NCI-H2107 treated with DMSO at 0.1 percent for 48 hours (cell line): ENCODE measurements at regions not wholly inside any gene's neighbourhood (a gene's known extent, or its start where the extent isn't known, plus 50 kb on each side); places are given as distances from the start of the nearest gene placed in this dataset.
A peak's percentile ranks its signal among the peaks of the same experiment; 100 is the strongest.
"Not testable (repeated sequence)": the region's sequence is repeated elsewhere in the genome, so short reads cannot be mapped to it uniquely, and the experiment has no call there.

Experiments
- DNase-seq: peaks from one replicate; lab custom pipeline; 2025; ENCODE audit not compliant: unreplicated experiment; lab: John Stamatoyannopoulos, UW

GRCh38 chr2:16100006-16100405, 159.7 kb downstream of the MYCN start:
- DNase-seq, result no peak

- DNase-seq, result no peak
These were observed 159.0 kb downstream of the MYCN start for GRCh38 chr2:16099326-16099725.

GRCh38 chr2:16096962-16097361, 156.6 kb downstream of the MYCN start:
- DNase-seq, result no peak

- not testable (repeated sequence) for DNase-seq
These were observed 155.1 kb downstream of the MYCN start for GRCh38 chr2:16095483-16095882.

- no peak for DNase-seq
These were observed 154.5 kb downstream of the MYCN start for GRCh38 chr2:16094811-16095210.

- no peak for DNase-seq
These were observed 153.5 kb downstream of the MYCN start for GRCh38 chr2:16093639-16094529.

- no peak for DNase-seq
These were observed 152.7 kb downstream of the MYCN start for GRCh38 chr2:16092861-16093638.

- no peak for DNase-seq
These were observed 151.4 kb downstream of the MYCN start for GRCh38 chr2:16091576-16092282.

- DNase-seq, result no peak
These were observed 150.6 kb downstream of the MYCN start for GRCh38 chr2:16090650-16091575.

GRCh38 chr2:16089491-16089890, 149.1 kb downstream of the MYCN start:
- DNase-seq, result not testable (repeated sequence)

GRCh38 chr2:16088802-16089112, 148.4 kb downstream of the MYCN start:
- no peak for DNase-seq

- DNase-seq, result no peak
These were observed 147.9 kb downstream of the MYCN start for GRCh38 chr2:16088035-16088801.

- DNase-seq, result not testable (repeated sequence)
These were observed 145.8 kb downstream of the MYCN start for GRCh38 chr2:16086136-16086535.

- DNase-seq, result no peak
These were observed 144.7 kb downstream of the MYCN start for GRCh38 chr2:16085073-16085472.

- DNase-seq, result no peak
These were observed 143.9 kb downstream of the MYCN start for GRCh38 chr2:16084274-16084673.

- no peak for DNase-seq
These were observed 141.9 kb downstream of the MYCN start for GRCh38 chr2:16082276-16082675.

- DNase-seq, result peak; percentile 67
These were observed 141.2 kb downstream of the MYCN start for GRCh38 chr2:16081316-16082200.

- DNase-seq, result no peak
These were observed 140.2 kb downstream of the MYCN start for GRCh38 chr2:16080516-16080915.

- no peak for DNase-seq
These were observed 139.7 kb downstream of the MYCN start for GRCh38 chr2:16080071-16080470.
